GM19239 (cell line): ENCODE measurements at regions not wholly inside any gene's neighbourhood (a gene's known extent, or its start where the extent isn't known, plus 50 kb on each side); places are given as distances from the start of the nearest gene placed in this dataset.
A peak's percentile ranks its signal among the peaks of the same experiment; 100 is the strongest.

ENCODE experiments used
- DNase-seq: peaks from one replicate; pipeline ENCODE4 v3.0.0; 2011; ENCODE audit warnings: low spot score; ENCODE audit not compliant: insufficient read length
- FAIRE-seq: peaks from 2 replicates; lab custom pipeline; 2011; peaks lifted over from hg19 to GRCh38; lab: Jason Lieb, UNC

- peak; percentile 18 for FAIRE-seq
- no peak for DNase-seq
Measured at GRCh38 chr12:90339837-90340236, 615.1 kb downstream of the CCER1 start.

GRCh38 chr12:90338365-90338764 lies 616.6 kb downstream of the CCER1 start:
- DNase-seq (no peak), FAIRE-seq (no peak)

- FAIRE-seq, result no peak
- no peak for DNase-seq
Measured at GRCh38 chr12:90337018-90337417, 618.0 kb downstream of the CCER1 start.

DNA sequence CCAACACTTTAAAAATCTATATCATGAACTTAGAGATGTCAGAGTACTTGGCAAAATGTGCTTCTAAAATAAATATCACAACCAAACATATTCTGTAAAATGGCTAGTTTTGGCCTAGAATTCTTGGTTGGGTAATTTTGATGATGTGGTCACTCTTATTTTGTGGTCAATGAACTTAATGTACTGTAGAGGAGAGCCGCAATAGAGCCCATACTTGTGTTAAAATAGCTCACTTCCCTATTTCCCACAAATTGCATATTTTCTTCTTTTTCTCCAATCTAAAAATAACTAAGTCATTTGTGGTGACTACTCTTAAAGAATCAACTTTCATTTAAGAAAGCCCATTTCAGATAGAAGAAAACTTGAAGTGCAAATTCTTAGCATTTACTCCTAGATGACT lies 619.4 kb downstream of the CCER1 start:
- no peak for DNase-seq
- no peak for FAIRE-seq

DNA sequence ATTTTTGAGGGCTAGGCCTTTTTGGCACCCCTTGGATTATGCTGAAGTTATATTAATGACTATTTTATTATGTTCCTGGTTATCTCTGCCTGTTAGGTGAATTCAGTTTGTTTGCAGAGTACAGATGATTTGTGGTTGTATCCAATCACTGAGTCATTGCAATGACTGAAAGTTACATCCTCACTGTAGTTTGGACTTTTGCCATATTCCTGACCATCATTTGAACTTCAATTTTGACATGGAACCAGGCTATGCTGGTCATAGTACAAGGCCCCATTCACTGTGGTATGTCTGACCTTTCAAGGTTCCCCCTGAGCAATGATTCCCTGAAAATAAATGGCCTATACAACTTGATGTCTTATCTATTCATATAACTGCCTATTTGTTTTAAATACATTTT lies 621.0 kb downstream of the CCER1 start:
- FAIRE-seq (no peak), DNase-seq (no peak)

GRCh38 chr12:90333424-90333823 lies 621.6 kb downstream of the CCER1 start:
- DNase-seq, result no peak
- FAIRE-seq, result no peak

- DNase-seq, result no peak
- no peak for FAIRE-seq
Measured at GRCh38 chr12:90331821-90332220, 623.2 kb downstream of the CCER1 start.

- FAIRE-seq (no peak), DNase-seq (no peak)
Measured at GRCh38 chr12:90331262-90331661, 622.6 kb upstream of the ATP2B1 start.

DNA sequence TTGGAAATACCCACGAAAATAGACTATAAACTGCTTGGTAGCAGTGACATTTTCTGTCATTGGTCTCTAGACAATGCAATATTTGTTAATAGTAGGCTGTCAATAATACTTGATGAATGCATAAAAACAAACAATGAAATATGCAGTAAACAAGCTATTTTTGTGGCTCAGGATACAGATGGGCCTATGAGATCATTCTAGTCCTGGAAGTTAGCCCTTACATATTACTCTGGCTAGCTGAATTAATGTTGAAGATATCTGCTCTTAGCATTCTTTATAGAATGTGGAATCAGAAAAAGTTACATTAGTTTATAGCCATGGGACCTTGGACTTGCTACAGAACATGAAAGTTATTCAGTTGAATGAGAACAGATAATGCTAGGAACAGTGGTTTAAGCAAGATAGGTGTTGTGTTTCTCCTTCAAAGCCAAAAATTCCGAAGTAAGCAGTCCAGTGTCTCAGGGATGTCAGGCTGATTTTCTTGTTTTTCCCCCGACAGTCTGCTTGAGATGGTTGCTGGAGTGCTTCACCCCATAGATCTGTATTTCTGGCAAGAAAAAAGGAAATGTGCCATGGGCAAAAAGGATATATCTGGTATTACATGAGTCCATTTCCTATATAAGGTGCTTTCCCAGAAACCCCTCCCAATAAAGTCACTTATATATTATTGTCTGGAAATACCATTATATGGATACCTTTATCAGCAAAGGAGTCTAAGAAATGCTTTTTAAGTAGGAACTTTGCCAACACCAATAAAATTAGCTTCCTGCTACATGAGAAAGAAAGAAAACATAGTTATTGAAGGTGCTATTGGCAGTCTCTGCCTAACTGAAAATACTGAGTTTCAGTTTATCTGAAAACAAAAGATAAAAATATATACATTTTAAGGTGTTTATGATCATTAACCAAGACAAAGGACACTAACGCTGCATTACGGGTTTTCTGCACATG lies 619.4 kb upstream of the ATP2B1 start:
- FAIRE-seq, result no peak
- DNase-seq, result no peak

- DNase-seq (no peak), FAIRE-seq (peak; percentile 28)
Measured at GRCh38 chr12:90323217-90323616, 614.6 kb upstream of the ATP2B1 start.

- FAIRE-seq (no peak), DNase-seq (no peak)
Measured at GRCh38 chr12:90322006-90322405, 613.4 kb upstream of the ATP2B1 start.

- DNase-seq (no peak), FAIRE-seq (no peak)
Measured at GRCh38 chr12:90321369-90321768, 612.7 kb upstream of the ATP2B1 start.

- DNase-seq (no peak), FAIRE-seq (no peak)
Measured at GRCh38 chr12:90311561-90311960, 602.9 kb upstream of the ATP2B1 start.

- DNase-seq, result no peak
- no peak for FAIRE-seq
Measured at GRCh38 chr12:90305379-90305778, 596.7 kb upstream of the ATP2B1 start.

- FAIRE-seq (no peak), DNase-seq (no peak)
Measured at GRCh38 chr12:90304231-90304630, 595.6 kb upstream of the ATP2B1 start.

GRCh38 chr12:90303771-90304170 lies 595.1 kb upstream of the ATP2B1 start:
- no peak for FAIRE-seq
- no peak for DNase-seq

- no peak for DNase-seq
Measured at GRCh38 chr12:90301561-90302133, 593.0 kb upstream of the ATP2B1 start.

GRCh38 chr12:90301095-90301494 lies 592.5 kb upstream of the ATP2B1 start:
- no peak for DNase-seq
- FAIRE-seq, result no peak

More at GRCh38 chr12:90301561-90302133, 593.0 kb upstream of the ATP2B1 start:
- no peak for FAIRE-seq

DNA sequence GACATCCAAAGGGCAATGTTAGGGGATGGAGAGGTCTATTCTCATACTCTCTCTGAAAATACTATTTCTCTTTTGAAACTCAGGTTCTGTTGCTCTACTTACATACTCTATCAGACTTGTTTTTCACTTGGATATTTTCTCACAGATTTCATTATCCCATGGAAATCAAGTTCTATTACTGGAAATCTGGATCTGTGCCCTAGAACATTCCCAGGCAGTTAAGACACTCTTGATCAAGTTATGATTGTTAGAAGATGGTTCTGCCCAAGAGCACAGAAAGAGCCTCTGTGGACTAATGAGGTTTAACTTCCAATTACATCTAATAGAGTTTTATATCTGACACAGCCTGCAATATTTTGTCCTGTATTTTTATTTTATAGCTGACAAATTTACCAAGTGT lies 591.0 kb upstream of the ATP2B1 start:
- FAIRE-seq (no peak), DNase-seq (no peak)

DNA sequence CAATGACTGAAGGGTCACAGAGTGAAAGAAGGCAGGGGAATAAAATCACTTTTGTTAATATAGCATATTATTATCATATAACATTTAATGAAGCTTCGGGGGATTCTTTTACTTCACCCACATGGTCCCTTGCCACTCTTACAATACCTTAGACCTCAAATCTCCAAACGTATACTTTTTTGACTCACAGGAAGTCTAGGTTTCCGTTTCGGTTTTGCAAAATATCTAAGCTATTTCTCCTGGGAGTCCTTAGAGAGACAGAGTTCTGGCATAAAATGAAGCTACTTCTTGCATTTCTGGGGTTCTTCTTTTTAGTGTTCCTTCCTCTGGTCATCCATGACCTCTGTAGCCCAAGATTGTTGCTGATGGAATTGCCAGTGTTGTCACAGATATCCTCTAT lies 590.5 kb upstream of the ATP2B1 start:
- FAIRE-seq (peak; percentile 76), DNase-seq (peak; percentile 2)

- FAIRE-seq, result no peak
- no peak for DNase-seq
Measured at GRCh38 chr12:90298289-90298948, 589.8 kb upstream of the ATP2B1 start.
